ENCODE measurements at regions not wholly inside any gene's neighbourhood (a gene's known extent, or its start where the extent isn't known, plus 50 kb on each side); places are given as distances from the start of the nearest gene placed in this dataset.

GRCh38 chr5:74560245-74560644, 80.3 kb downstream of the ENC1 start:
- TF ChIP-seq CTCF (IDR thresholded peaks at IDR 0.05) (no peak), POLR2A (IDR thresholded peaks at IDR 0.05) (no peak)

All from uterus (tissue), 2 donors.